ENCODE measurements at regions not wholly inside any gene's neighbourhood (a gene's known extent, or its start where the extent isn't known, plus 50 kb on each side); places are given as distances from the start of the nearest gene placed in this dataset.

GRCh38 chr9:108444400-108445358, 411.1 kb downstream of the ACTL7B start (continued):
- 0 out of 2 replicates have a peak, but pooled peaks have one; percentile 31 for TF ChIP-seq POLR2G (IDR thresholded peaks at IDR 0.05; ENCODE audit: low read depth, low read length)
- TF ChIP-seq XRCC5 (optimal IDR thresholded peaks at IDR 0.05; ENCODE audit: low read length), result peak; percentile 21
- TF ChIP-seq BCLAF1 (IDR thresholded peaks at IDR 0.05), result no peak
- TF ChIP-seq PRDM10 (CRISPR knock-in tag; IDR thresholded peaks at IDR 0.05; ENCODE audit: low read depth), result 0 out of 2 replicates have a peak, but pooled peaks have one; percentile 61
- no peak for TF ChIP-seq ZNF678 (CRISPR knock-in tag; IDR thresholded peaks at IDR 0.05)
- TF ChIP-seq CTCF (CRISPR knock-in tag; IDR thresholded peaks at IDR 0.05), result peak; percentile 21; the same call in 1 of the 2 replicates
- no peak for TF ChIP-seq TFAP4 (IDR thresholded peaks at IDR 0.05; ENCODE audit: borderline replicate concordance, low read depth)
- TF ChIP-seq ZNF33A (CRISPR knock-in tag; IDR thresholded peaks at IDR 0.05; ENCODE audit: borderline replicate concordance), result no peak
- no peak for TF ChIP-seq SOX13 (IDR thresholded peaks at IDR 0.05)
- peak in 1 of 2 experiments; percentile 54; a peak in 1 of 4 replicates for TF ChIP-seq SOX13 (CRISPR knock-in tag; conservative IDR thresholded peaks at IDR 0.05 in 1 of 2, IDR thresholded peaks at IDR 0.05 in 1 of 2)
- TF ChIP-seq GLMP (CRISPR knock-in tag; IDR thresholded peaks at IDR 0.05; ENCODE audit: borderline replicate concordance), result no peak
- TF ChIP-seq ZNF550 (CRISPR knock-in tag; IDR thresholded peaks at IDR 0.05; ENCODE audit: borderline replicate concordance), result no peak
- no peak for TF ChIP-seq RFXAP (CRISPR knock-in tag; IDR thresholded peaks at IDR 0.05; ENCODE audit: borderline replicate concordance)
- no peak for TF ChIP-seq ZNF770 (CRISPR knock-in tag; IDR thresholded peaks at IDR 0.05)

Data from HepG2 (cell line).